ENCODE measurements at regions not wholly inside any gene's neighbourhood (a gene's known extent, or its start where the extent isn't known, plus 50 kb on each side); places are given as distances from the start of the nearest gene placed in this dataset.

- no peak for DNase-seq
These were observed 213.8 kb upstream of the C2CD4B start for GRCh38 chr15:62378772-62379498.

GRCh38 chr15:62380011-62380410 lies 214.9 kb upstream of the C2CD4B start:
- no peak for DNase-seq

GRCh38 chr15:62382046-62382445 lies 217.0 kb upstream of the C2CD4B start:
- DNase-seq: no peak

- peak in 1 of 2 experiments; percentile 71 for DNase-seq
These were observed 225.1 kb upstream of the C2CD4B start, which contains the start of gene TLN2 for GRCh38 chr15:62389885-62390790. Gene TLN2 (plus strand): TSS chr15:62390550.

GRCh38 chr15:62390791-62391640 lies 225.9 kb upstream of the C2CD4B start:
- no peak for DNase-seq

- DNase-seq: no peak
These were observed 226.7 kb upstream of the C2CD4B start for GRCh38 chr15:62391641-62392262.

GRCh38 chr15:62392376-62392775 lies 227.3 kb upstream of the C2CD4B start:
- DNase-seq: no peak

- DNase-seq: no peak
These were observed 228.1 kb upstream of the C2CD4B start for GRCh38 chr15:62393196-62393595.

GRCh38 chr15:62394079-62394478 lies 229.0 kb upstream of the C2CD4B start:
- no peak for DNase-seq

- no peak for DNase-seq
These were observed 235.7 kb upstream of the C2CD4B start for GRCh38 chr15:62400778-62401177.

- no peak for DNase-seq
These were observed 237.6 kb upstream of the C2CD4B start for GRCh38 chr15:62402687-62403086.

GRCh38 chr15:62403164-62403809 lies 238.2 kb upstream of the C2CD4B start:
- no peak for DNase-seq

- DNase-seq: no peak
These were observed 239.3 kb upstream of the C2CD4B start for GRCh38 chr15:62404194-62404985.

GRCh38 chr15:62406305-62406891 lies 241.3 kb upstream of the C2CD4B start:
- no peak for DNase-seq

GRCh38 chr15:62407216-62407615 lies 242.1 kb upstream of the C2CD4B start:
- DNase-seq: no peak

GRCh38 chr15:62407962-62408361 lies 242.9 kb upstream of the C2CD4B start:
- DNase-seq: no peak

GRCh38 chr15:62409466-62409865 lies 244.4 kb upstream of the C2CD4B start:
- no peak for DNase-seq

- no peak for DNase-seq
These were observed 247.6 kb upstream of the C2CD4B start for GRCh38 chr15:62412686-62413085.

GRCh38 chr15:62413153-62413552 lies 248.1 kb upstream of the C2CD4B start:
- no peak for DNase-seq

GRCh38 chr15:62413786-62414185 lies 248.7 kb upstream of the C2CD4B start:
- no peak for DNase-seq

- DNase-seq: no peak
These were observed 250.4 kb upstream of the C2CD4B start for GRCh38 chr15:62415498-62415897.

All from NCI-H446 (cell line).